HG03108 (cell line): ENCODE measurements at regions not wholly inside any gene's neighbourhood (a gene's known extent, or its start where the extent isn't known, plus 50 kb on each side); places are given as distances from the start of the nearest gene placed in this dataset.

Experiments
- ATAC-seq: cut with Tn5 transposase; IDR thresholded peaks from one replicate; pipeline ENCODE4 v1.9.1; 2021; ENCODE audit warnings: moderate library complexity; ENCODE audit not compliant: unreplicated experiment

GRCh38 chr3:195005759-195006510 is 265.0 kb downstream of the XXYLT1 start:
- ATAC-seq, result no peak

DNA sequence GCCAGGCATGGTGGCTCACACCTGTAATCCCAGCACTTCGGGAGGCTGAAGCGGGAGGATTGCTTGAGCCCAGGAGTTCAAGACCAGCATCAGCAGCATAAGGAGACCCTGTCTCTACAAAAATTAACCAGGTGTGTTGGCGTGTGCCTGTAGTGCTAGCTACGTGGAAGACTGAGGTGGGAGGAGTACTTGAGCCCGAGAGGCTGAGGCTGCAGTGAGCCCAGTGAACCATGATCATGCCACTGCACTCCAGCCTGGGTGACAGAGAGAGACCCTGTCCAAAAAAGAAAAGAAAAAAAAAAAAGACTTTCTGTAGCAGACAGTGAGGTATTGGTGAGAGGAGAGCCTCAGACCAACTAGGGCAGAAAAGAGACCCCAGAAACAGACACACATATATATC is 263.8 kb downstream of the XXYLT1 start:
- no peak for ATAC-seq

DNA sequence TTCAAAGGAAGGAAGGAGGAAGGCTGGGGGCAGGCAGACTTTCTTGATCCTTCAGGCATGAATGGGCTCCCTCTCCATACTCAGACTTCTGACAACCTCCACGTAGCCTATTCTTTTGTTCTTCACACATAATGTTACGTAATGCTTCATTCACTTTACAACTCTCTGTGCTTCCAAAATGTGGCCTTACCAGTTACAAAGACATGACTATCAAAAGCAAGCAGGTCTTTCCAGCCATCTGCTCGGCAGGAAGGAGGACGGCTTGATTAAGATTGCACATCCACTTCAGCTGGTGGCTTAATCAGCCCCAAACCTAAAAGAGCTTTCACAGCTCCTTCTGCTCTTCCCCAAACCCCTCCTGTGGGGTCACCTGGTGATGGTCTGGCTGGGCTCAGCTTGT is 263.2 kb downstream of the XXYLT1 start:
- ATAC-seq, result no peak

- no peak for ATAC-seq
Observed at GRCh38 chr3:195008816-195009215, 262.1 kb downstream of the XXYLT1 start.

DNA sequence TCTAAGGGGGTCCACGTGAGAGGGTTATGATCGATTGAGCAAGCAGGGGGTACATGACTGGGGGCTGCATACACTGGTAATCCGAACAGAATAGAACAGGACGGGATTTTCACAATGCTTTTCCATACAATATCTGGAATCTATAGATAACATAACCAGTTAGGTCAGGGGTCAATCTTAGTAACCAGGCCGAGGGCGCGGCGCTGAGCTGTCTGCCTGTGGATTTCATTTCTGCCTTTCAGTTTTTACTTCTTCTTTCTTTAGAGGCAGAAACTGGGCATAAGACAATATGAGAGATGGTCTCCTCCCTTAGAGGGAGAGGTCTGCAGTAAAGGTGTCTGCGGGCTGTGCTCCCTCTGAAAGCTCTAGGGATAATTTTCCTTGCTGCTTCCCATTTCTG is 261.3 kb downstream of the XXYLT1 start:
- no peak for ATAC-seq

GRCh38 chr3:195010551-195011100 is 260.3 kb downstream of the XXYLT1 start:
- ATAC-seq, result no peak

DNA sequence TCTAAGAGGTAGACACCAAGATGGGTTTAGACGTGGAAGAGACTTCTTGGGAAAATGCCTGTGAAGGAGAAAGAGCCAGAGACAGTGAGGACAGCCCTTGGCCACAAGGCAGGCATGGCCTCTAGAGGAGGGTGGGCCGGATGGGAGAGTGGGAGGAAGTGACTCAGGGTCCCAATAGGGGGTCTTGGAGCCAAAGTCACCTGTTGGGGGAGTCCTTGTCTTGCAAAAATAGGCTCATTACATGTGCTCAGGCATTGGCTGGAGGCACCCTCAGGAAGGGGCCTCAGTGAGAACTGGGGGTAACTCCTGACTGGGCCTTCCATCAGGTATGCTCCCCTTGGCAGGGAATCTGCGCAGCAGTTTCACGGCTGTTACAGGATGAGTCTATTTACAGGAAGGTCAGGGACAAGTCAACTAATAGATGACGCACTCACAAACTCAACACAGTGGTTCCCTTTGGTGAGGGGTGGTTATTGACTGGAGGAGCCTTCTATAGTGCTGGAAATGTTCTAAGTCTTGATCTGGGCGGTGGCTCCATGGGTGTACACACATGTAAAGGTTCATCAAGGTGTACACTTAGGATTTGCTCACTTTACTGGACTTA is 259.6 kb downstream of the XXYLT1 start:
- ATAC-seq, result no peak

GRCh38 chr3:195012100-195012499 is 258.9 kb downstream of the XXYLT1 start:
- ATAC-seq, result no peak

GRCh38 chr3:195012571-195012970 is 258.4 kb downstream of the XXYLT1 start:
- no peak for ATAC-seq

DNA sequence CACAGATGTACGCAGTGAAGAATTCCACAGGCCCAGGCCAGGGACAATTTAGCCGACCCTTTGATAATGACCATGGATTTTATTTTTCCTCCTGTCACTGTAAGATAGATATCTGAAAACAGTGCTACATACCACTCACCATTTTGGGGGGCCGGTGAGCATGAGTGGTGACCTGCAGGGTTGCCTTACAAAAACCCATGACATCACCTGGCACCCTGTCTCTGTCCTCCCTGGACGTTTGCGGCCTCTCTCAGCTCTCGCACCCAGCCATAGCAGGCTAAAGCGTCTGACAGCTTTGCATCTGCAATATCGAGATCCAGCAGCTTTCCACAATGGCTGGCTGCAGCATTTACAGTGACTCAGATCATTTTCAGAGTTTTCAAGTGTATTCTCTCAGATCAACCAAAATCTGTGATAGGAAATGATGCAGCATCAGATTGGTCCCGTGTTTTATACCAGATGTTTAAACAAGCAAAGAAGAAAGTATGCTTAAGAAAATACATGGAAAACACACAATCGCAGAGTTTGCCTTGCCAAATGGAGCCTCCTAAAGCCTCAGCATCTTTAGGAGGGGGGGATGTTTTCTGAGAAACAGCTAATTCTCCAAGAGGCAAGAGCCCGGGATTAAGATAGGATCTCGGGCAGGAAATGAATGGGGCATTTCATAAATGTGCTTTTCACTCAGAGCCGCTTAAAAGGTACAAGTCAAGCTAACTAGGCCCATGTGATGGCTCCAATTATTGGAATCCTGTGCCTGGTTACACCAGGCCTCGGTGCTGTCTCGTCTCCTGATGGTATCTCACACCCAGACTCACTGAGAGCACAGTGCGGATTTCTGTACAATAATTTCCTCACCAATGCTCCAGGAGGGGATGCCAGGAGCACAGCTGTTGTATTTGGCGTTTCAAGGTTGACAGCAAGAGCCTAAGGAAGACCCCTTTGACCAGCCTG is 257.3 kb downstream of the XXYLT1 start:
- no peak for ATAC-seq

GRCh38 chr3:195015021-195015420 is 255.9 kb downstream of the XXYLT1 start:
- no peak for ATAC-seq

GRCh38 chr3:195017151-195017550 is 253.8 kb downstream of the XXYLT1 start:
- no peak for ATAC-seq
